ENCODE measurements at regions not wholly inside any gene's neighbourhood (a gene's known extent, or its start where the extent isn't known, plus 50 kb on each side); places are given as distances from the start of the nearest gene placed in this dataset.
"Not testable (repeated sequence)": the region's sequence is repeated elsewhere in the genome, so short reads cannot be mapped to it uniquely, and the experiment has no call there.

DNA sequence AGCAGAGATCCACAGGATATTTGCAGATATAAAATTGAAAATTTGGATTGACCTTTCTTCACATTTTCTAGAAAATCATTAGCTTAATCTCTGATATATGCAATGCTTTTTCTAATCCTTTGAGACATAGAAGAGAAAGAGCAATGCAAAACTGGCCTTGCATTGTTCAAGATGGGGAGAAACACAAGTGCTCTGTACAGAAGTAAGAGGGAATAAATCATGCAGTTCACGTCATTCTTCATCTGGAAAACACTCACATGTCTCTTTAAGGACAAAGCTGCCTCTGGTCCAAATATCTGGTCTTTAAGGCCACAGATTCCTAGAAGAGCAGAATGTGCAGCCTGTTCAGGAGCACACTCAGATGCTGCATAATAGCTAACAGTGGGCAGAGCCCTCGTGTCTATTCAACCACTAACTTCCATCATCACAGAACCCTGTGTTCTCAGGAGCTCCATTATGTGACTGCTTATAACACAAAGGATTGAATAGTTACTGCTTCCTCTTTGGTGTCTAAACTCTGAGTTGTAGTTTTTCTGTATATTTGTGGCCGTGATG lies 277.5 kb downstream of the PLK2 start:
- ChIA-PET POLR2A (no interaction called here), CTCF (no interaction called here)

- CTCF ChIA-PET, result no interaction called here
- POLR2A ChIA-PET, result no interaction called here
Measured at GRCh38 chr5:58181578-58182286, 278.2 kb downstream of the PLK2 start.

GRCh38 chr5:58172946-58173345 lies 286.9 kb downstream of the PLK2 start:
- ChIA-PET POLR2A (no interaction called here), CTCF (no interaction called here)

DNA sequence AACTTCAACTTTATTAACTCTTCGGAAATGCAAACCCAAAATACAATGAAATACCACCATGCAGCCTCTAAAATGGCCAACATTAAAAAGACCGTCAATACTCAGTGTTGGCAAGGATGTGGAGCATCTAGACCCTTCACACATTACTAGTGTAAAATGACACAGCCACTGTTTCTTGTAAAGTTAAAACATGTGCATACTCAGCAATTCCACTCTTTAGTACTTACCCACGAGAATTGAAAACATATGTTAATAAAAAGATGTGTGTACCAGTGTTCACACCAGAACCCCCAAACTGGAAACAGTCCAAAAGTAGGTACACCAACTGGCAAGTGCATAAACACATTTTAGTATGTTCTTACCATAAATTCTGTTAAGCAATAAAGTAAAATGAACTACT lies 294.7 kb downstream of the PLK2 start:
- ChIA-PET CTCF (no interaction called here), POLR2A (no interaction called here)

GRCh38 chr5:58161889-58162288 lies 298.0 kb downstream of the PLK2 start:
- POLR2A ChIA-PET, CTCF ChIA-PET: not testable (repeated sequence)

DNA sequence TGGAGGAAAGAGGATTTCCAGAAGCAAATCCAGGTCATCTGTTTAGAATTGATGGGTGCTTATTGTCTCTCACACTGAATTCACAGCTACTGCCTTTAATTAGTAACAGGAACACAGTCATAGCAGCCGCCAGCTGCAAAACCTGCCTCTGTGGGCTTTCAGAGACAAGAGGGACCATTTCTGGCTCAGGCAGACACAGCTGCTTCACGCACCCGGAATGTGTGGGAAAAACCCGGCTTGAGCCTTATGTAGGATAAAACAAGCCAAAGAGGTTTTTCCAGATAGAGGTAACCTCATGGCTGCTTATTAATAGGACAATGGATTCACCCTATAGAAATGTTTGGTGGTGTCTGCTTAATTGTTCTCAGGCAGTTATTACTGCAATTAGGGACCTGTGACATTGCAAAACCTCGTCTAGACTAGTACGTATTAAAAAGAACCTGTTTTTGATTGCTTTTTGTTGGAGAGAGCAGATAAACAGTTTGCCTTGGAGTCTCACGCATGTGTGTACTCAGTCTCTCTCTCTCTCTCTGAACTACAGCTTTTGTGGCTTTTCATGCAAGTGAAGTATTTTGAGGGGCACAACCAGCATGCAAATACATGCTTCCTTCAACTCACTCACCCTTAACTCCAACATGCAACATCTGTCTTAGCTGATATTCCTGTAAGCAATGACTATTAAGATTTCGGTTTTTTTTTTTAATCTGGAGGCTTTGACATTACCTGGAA lies 302.7 kb downstream of the PLK2 start:
- ChIA-PET CTCF (no interaction called here), POLR2A (no interaction called here)

- CTCF ChIA-PET, result no interaction called here
- POLR2A ChIA-PET, result no interaction called here
Measured at GRCh38 chr5:58156361-58156760, 303.5 kb downstream of the PLK2 start.

GRCh38 chr5:58153255-58153654 lies 306.6 kb downstream of the PLK2 start:
- POLR2A ChIA-PET, result no interaction called here
- CTCF ChIA-PET, result no interaction called here

GRCh38 chr5:58151414-58151813 lies 308.5 kb downstream of the PLK2 start:
- ChIA-PET POLR2A (no interaction called here), CTCF (no interaction called here)

- ChIA-PET CTCF (no interaction called here), POLR2A (no interaction called here)
Measured at GRCh38 chr5:58150926-58151325, 309.0 kb downstream of the PLK2 start.

- ChIA-PET POLR2A (no interaction called here), CTCF (no interaction called here)
Measured at GRCh38 chr5:58149746-58150145, 310.1 kb downstream of the PLK2 start.

- CTCF ChIA-PET, result no interaction called here
- POLR2A ChIA-PET, result no interaction called here
Measured at GRCh38 chr5:58149345-58149744, 310.5 kb downstream of the PLK2 start.

DNA sequence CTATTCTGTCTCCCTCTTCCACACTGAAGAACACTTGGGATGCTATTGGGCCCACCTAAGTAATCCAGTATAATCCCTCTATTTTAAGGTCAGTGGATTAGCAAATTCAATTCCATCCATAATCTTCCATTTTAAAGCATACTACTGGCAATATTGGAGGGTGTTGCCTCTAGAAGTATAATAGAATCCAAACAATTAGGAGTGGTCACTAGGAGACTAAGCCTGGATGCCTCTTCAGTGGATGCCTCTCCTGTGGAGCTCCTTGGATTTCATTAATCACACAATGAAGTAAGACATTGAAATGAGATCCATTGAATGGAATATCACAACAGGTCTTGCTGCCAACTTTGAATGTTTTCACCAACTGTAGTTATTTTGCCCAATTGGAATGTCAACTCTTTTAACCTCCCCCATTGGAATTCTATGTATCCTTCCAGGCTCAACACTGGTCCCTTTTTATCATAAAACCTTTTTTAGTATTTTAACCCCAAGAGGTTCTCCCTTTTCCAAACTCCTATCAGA lies 311.6 kb downstream of the PLK2 start:
- CTCF ChIA-PET, result no interaction called here

DNA sequence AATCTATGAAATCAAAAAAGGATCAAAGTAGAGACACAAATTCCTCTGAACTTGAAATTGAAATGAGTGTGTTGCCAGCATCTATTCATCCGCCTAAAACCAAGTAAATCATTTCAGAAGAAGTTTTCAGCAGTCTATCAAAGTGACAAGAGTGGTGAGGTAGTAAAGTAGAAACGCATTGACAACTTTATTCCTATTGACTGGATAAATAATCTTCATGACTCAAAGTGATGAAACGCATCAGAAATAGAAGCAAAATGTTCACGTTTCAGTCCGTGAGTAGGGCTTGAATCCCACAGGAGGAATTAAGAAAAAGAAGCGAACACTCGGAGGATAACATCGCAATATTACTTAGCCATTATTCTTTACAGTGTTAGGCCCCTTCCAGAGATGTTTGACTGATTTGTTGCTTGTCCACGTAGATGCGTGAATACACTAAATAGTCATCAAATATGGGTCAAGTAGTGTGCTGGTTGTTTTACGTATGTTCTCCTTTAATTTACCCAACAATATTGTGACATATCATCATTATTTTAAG lies 314.4 kb downstream of the PLK2 start:
- POLR2A ChIA-PET, result no interaction called here
- CTCF ChIA-PET, result no interaction called here

More for the DNA sequence above, 311.6 kb downstream of the PLK2 start:
- POLR2A ChIA-PET, result no interaction called here

DNA sequence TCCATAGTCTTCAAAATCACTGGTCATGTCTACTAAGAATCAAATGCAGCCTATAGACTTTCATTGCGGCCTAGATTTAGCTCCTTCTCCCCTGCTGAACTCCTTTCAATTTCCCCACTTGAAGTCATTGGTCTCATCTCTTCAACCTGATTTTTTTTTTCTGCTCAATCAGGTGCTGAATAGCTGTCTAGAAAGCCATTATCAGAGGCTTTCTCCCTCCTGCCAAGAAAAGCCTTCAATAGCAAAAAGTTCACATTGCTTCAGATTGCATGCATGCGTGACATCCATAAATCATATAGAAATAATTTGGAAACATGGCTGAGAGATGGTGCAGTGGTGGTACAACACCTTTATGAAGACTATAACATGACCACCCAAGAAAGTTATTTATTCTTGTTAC lies 316.2 kb downstream of the PLK2 start:
- CTCF ChIA-PET, result no interaction called here
- POLR2A ChIA-PET, result no interaction called here

DNA sequence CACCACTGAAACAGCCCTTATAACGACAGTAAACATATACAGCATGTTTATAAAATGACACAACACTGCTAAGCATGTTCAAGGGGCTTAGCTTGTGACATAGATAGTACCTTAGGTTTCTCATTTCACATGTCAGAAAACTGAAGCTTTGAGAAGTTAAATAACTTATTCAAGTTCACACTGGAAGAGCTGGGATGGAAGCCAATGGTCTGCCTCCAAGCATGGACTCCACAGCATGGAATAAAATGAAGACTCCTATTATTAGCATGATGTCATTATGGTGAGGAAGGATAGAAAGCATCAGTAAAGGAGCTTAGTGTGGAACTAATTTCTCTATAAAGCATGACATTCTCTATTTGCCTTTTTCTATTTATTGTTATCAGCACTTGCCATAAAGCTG lies 316.7 kb downstream of the PLK2 start:
- ChIA-PET CTCF (no interaction called here), POLR2A (no interaction called here)

DNA sequence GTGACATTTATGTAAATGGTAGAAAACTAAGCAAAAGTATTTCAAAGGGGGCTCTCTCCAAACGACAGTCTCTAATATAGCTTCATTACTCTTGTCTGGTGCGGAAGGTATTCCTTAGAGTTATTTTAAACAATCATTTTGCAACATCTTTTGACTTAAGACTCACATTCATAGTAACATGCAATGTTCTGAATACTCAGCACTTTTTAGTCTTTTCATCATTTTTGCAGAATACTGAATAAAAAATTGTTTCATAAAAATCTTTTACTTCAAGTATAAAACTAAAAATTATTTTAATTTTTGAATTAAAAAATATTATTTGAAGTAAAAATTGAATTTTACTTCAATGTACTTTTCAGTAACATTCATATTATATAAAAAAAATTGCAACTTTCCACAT lies 321.1 kb downstream of the PLK2 start:
- CTCF ChIA-PET, result no interaction called here
- POLR2A ChIA-PET, result no interaction called here

GRCh38 chr5:58136406-58136805 lies 323.5 kb downstream of the PLK2 start:
- POLR2A ChIA-PET, result no interaction called here
- CTCF ChIA-PET, result no interaction called here

DNA sequence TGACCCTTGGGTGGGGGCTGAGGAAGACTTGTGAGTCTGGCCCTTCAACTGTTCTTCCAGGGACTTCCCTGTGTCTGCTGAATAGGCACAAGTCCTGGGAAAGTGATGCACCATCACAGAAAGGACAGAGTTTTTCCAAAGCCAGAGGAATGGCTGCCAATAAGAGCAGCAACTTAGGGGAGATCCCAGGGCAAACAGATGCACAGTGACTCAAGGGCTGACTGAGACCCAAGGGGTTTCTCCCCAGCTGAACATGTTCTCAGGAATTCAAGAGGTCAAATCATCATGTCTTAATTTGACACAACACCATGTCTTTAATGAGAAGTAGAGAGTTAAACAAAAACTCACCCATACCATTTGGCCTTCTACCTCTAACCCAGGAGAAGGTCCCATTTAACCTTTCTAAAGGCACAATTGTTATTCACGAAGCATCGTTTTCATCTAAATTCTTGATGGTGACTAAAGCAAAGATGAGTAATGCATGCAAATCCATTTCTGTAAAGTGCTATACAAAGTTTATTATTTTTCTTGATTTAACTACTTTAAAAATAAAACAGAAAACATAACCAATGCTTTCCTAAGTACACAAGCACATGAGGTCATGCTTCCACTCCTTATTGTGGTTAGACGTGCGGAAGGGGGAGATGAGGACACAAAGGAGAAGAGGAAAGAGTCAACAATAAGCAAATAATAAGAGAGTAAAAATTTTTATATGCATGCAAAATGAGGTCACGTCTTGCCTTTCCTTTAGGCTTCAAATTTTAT lies 324.1 kb downstream of the PLK2 start:
- ChIA-PET POLR2A (no interaction called here), CTCF (no interaction called here)

DNA sequence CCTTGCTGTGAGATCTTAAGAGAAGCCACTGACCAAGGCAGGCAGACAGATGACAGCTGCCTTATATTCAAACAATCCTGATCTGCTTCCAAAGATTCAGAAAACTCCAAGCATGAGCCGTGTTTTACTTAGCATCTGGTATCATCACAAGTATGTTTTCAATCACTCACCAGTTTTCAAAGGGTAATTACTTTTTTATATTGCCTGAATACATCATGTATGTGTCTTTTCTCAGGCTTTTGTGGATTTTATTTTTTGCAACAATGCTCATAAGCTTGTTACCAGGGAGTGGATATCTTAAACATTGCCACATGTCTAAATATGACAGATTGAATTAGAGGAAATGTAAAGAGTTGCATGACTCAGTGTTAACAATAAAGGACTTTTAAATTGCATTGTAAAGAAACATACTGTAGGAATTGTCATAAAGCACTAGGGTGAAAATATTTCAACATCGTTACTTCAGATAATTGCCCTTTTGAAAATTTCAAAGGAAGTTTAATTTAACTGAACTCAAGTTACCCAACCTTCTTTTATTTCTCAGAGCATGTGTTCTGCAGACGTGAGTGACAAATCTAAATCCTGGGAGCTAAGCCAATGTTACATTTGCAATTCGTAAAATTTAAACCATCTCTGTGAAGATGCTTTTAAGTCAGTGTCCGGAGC lies 326.1 kb downstream of the PLK2 start:
- POLR2A ChIA-PET, result no interaction called here
- CTCF ChIA-PET, result no interaction called here

Data from activated CD8-positive, alpha-beta memory T cell treated with anti-CD3 and anti-CD28 coated beads for 36 hours (primary cell).